Psoas muscle (tissue), 7 donors: ENCODE measurements at regions not wholly inside any gene's neighbourhood (a gene's known extent, or its start where the extent isn't known, plus 50 kb on each side); places are given as distances from the start of the nearest gene placed in this dataset.

Experiments
- ATAC-seq, 4 donors: fragments of 200-7000 bp; cut with Tn5 transposase; one replicate each; pipeline ENCODE4 v1.9.1; 2020; ENCODE audit warnings: moderate library complexity in 3 of 4, mild to moderate bottlenecking in 2 of 4
- DNase-seq, 2 donors: peaks; one replicate each; pipeline ENCODE4 v3.0.0-alpha.2; 2020
- H3K27ac ChIP-seq: fragments of 200-600 bp; one replicate; pipeline ENCODE4 v1.8.0; 2022
- H3K27me3 ChIP-seq, 3 donors: fragments of 200-600 bp in 1 of 3; one replicate each; pipeline versions ENCODE4 v1.6.1 to v1.8.0; 2013 to 2022; ENCODE audit warnings: low read length in 2 of 3, mild to moderate bottlenecking in 2 of 3, moderate library complexity in 1 of 3; ENCODE audit not compliant: insufficient read depth in 3 of 3
- H3K36me3 ChIP-seq, 2 donors: fragments of 200-600 bp in 1 of 2; one replicate each; pipeline versions ENCODE4 v1.6.1 to v1.8.0; 2013 to 2022; ENCODE audit warnings: low read depth in 1 of 2, mild to moderate bottlenecking in 1 of 2, moderate library complexity in 1 of 2; ENCODE audit not compliant: insufficient read depth in 1 of 2
- H3K4me1 ChIP-seq: fragments of 200-600 bp; one replicate; pipeline ENCODE4 v1.8.0; 2022
- H3K4me3 ChIP-seq: fragments of 200-600 bp; one replicate; pipeline ENCODE4 v1.8.0; 2022; ENCODE audit warnings: mild to moderate bottlenecking
- H3K9me3 ChIP-seq: fragments of 200-600 bp; one replicate; pipeline ENCODE4 v1.8.0; 2022
- WGBS, 3 donors: extraction: QIAGEN DNeasy Blood & Tissue Kit; methylation state at CpG; one replicate each; pipeline versions ENCODE4 v1.1.6 to v1.1.7; 2013; 5-methylcytosine and 5-hydroxymethylcytosine counted together
- intact Hi-C, 2 donors: fragments of 100-400 bp; cut with DNase I; formaldehyde crosslinking; loops; one replicate each; pipeline versions ENCODE4 v1.11.0 to v1.14.2; 2022
- TF ChIP-seq, protein P1 (sequence below): fragments of 200-600 bp; IDR thresholded peaks from one replicate; pipeline ENCODE4 v1.8.0; 2022; ENCODE audit warnings: antibody characterized with exemption
- donor health status: healthy with polysubstance abuse.
- donor health status: DM: no; HTN: no; CAD: no; lungs with moderate emphysema.
- donor health status: Bipolar disorder and iron deficiency.
- donor health status: healthy.
- donor health status: DM: yes; HTN: yes; CAD: no.
- donor health status: DM: no; HTN: no; CAD: no.
- donor health status: DM: yes; HTN: yes; CAD: no.

DNA sequence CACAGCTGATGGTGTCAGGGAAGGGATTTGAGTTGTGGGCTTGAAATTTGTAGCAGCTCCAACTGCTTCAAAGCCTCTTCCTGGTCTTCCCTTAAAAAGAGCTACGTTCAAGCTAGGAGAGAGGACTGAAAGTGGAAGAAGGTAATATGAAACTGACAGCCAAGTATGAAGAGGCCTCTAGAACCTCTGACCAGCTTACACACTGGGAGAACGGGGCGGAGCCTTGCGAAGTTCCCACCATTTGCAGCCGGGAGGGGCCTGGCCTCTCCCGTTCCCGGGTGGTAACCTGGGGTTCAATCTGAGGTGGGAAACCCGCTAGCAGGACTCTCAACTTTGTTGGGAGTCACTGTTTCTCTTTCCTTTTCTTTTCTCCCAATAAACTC is 97.8 kb upstream of the PDE10A start:
- Histone ChIP-seq H3K27ac (no peak overlapping the region), H3K36me3 (no peaks in the 10 kb centered on the region), H3K27me3 (no peaks in the 10 kb centered on the region), H3K9me3 (no peaks in the 10 kb centered on the region), H3K4me1 (no peaks in the 10 kb centered on the region), H3K4me3 (no peak overlapping the region)
- 87 to 92% (median 90%) methylated on average over 8 of the region's 8 CpGs for WGBS, 3 donors
- DNase-seq: no peak
- TF ChIP-seq, protein P1, sequence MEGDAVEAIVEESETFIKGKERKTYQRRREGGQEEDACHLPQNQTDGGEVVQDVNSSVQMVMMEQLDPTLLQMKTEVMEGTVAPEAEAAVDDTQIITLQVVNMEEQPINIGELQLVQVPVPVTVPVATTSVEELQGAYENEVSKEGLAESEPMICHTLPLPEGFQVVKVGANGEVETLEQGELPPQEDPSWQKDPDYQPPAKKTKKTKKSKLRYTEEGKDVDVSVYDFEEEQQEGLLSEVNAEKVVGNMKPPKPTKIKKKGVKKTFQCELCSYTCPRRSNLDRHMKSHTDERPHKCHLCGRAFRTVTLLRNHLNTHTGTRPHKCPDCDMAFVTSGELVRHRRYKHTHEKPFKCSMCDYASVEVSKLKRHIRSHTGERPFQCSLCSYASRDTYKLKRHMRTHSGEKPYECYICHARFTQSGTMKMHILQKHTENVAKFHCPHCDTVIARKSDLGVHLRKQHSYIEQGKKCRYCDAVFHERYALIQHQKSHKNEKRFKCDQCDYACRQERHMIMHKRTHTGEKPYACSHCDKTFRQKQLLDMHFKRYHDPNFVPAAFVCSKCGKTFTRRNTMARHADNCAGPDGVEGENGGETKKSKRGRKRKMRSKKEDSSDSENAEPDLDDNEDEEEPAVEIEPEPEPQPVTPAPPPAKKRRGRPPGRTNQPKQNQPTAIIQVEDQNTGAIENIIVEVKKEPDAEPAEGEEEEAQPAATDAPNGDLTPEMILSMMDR: no peak
- ATAC-seq: no peak
- intact Hi-C loops: no loop called here

DNA sequence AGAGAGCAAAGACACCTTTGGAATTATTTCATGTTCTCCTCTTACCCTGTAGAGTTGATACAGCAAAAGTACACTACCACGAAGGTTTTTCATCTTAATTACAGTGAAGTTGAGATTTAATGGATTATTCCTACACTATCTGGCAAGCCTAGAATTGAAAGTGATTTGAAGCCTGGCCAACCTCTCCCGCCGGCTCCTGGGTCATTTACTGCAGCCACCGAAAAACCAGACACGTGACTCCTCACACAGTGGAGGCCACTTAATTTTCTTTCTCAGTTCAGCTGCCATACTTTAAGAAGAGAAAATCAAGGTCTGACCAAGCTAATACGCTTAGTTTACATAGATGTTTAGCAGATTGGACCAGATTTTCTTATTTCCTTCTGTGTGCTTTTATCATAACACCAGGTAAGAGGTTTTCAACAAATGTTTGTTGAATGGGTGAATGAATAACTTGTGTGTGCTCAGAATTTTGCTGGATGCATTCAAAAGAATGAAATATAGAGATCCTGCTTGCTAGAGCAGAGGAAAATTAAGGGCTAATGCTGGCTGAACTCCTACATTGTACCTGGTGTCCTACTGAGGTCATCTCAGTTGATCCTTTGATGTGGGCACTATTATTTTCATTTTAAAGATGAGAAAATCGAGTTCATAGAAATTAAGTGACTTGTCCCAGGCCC is 97.2 kb upstream of the PDE10A start:
- TF ChIP-seq, protein P1: no peak

DNA sequence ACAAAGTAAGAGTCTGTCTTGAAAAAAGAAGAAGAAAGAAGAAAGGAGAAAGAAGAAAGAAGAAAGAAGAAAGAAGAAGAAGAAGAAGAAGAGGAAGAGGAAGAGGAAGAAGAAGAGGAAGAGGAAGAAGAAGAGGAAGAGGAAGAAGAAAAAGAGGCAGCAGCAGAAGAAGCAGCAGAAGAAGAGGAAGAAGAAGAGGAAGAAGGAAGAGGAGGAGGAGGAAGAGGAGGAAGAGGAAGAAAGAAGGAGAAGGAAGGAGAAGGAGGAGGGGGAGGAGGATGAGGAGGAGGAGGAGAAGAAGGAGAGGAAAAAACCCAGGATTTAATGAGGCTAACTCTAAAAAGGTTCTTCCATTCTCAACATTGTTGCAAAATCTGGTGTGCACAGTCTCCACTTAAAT is 95.4 kb upstream of the PDE10A start:
- Histone ChIP-seq H3K4me3 (no peak overlapping the region), H3K27me3 (no peaks in the 10 kb centered on the region), H3K27ac (no peak overlapping the region), H3K4me1 (no peaks in the 10 kb centered on the region), H3K36me3 (no peaks in the 10 kb centered on the region), H3K9me3 (no peaks in the 10 kb centered on the region)
- TF ChIP-seq, protein P1: no peak
- intact Hi-C loops: no loop called here
- ATAC-seq: no peak
- no peak for DNase-seq

More for the DNA sequence above, 97.2 kb upstream of the PDE10A start:
- Histone ChIP-seq H3K27me3 (no peaks in the 10 kb centered on the region), H3K4me3 (no peak overlapping the region), H3K9me3 (no peaks in the 10 kb centered on the region), H3K36me3 (no peaks in the 10 kb centered on the region), H3K4me1 (no peaks in the 10 kb centered on the region), H3K27ac (no peak overlapping the region)
- DNase-seq (no peak), ATAC-seq (no peak)
- intact Hi-C loops: no loop called here
- WGBS, 3 donors: 57 to 80% (median 59%) methylated on average over 7 of the region's 7 CpGs

DNA sequence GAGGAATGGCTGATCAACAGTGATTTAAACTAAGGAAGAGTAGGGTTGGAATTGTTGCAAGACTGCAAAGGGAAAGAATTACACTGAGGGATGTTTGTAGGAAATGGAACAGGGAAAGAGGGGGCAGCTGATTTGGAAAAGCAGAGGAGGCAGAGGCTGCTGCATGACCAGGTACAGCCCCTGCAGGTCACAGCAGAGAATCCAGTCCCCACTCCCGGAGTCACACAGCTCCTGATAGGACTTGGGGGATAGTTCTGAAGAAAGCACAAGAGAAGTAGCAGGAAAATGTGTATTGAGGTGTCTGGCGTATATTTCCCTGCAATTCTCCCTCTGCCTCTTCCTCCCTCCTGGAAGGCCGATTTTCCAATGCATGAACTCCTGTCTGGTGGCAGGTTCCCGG is 92.5 kb upstream of the PDE10A start:
- Histone ChIP-seq H3K9me3 (no peaks in the 10 kb centered on the region), H3K4me1 (no peaks in the 10 kb centered on the region), H3K27ac (no peak overlapping the region), H3K4me3 (no peak overlapping the region), H3K27me3 (no peaks in the 10 kb centered on the region), H3K36me3 (no peaks in the 10 kb centered on the region)
- DNase-seq (no peak), ATAC-seq (no peak)
- intact Hi-C loops: no loop called here
- TF ChIP-seq, protein P1: no peak
- WGBS, 3 donors: 46 to 72% (median 72%) methylated on average over 4 of the region's 4 CpGs

DNA sequence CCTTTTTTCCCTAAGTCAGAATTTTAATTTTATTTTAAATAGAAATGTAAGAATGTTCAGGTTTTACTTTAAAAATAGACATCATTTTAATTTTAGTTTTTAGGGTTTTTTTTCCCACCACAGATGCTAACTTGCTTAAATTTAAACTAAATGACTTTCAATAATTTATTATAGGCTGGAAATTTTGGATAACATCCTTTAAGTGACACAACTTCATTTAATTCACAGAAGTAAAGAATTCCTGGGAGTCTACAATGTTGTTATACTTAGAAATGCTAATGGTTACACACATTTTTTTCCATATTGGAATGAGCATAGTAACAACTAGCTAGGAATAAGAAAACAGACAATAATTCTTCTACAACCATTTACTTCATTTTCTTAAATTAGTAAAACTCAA is 90.5 kb upstream of the PDE10A start:
- no peaks in the 10 kb centered on the region for H3K9me3 ChIP-seq
- no peak for DNase-seq
- no peaks in the 10 kb centered on the region for H3K36me3 ChIP-seq
- no peaks in the 10 kb centered on the region for H3K27me3 ChIP-seq
- no peak overlapping the region for H3K4me3 ChIP-seq
- no peak for ATAC-seq
- intact Hi-C loops: no loop called here
- TF ChIP-seq, protein P1: no peak
- H3K27ac ChIP-seq: no peak overlapping the region
- H3K4me1 ChIP-seq: no peaks in the 10 kb centered on the region
